SK-N-MC (cell line): ENCODE measurements at regions not wholly inside any gene's neighbourhood (a gene's known extent, or its start where the extent isn't known, plus 50 kb on each side); places are given as distances from the start of the nearest gene placed in this dataset.

Experiments used
- EZH2 ChIP-seq: fragments of 200-600 bp; sonication (generic); IDR thresholded peaks from one replicate; pipeline ENCODE4 v1.6.1; 2017; ENCODE audit warnings: antibody characterized with exemption
- FOXP2 ChIP-seq: optimal IDR thresholded peaks from 2 replicates; pipeline ENCODE3; 2011; ENCODE audit warnings: mild to moderate bottlenecking, moderate library complexity; ENCODE audit not compliant: insufficient read depth; ENCODE audit errors: extremely low read length, control extremely low read depth
- POLR2AphosphoS5 ChIP-seq: IDR thresholded peaks from 2 replicates; pipeline ENCODE4 v1.6.1; 2012; ENCODE audit warnings: mild to moderate bottlenecking, low read depth, low read length, borderline replicate concordance

GRCh38 chr5:71816307-71816706 is 97.2 kb downstream of the CARTPT start:
- no peak for TF ChIP-seq EZH2
- no peak for TF ChIP-seq POLR2AphosphoS5
- no peak for TF ChIP-seq FOXP2
